GM12874 (cell line): ENCODE measurements at regions not wholly inside any gene's neighbourhood (a gene's known extent, or its start where the extent isn't known, plus 50 kb on each side); places are given as distances from the start of the nearest gene placed in this dataset.

Source experiments
- CTCF ChIP-seq: IDR thresholded peaks from 2 replicates; pipeline ENCODE4 v1.5.1; 2011; ENCODE audit warnings: low read depth, mild to moderate bottlenecking, control low read depth, low read length, moderate library complexity; ENCODE audit not compliant: insufficient read depth

- TF ChIP-seq CTCF, result no peak
These were observed 2011.9 kb upstream of the PCDH10 start for GRCh38 chr4:131137196-131137595.

GRCh38 chr4:131159261-131159660 lies 1989.8 kb upstream of the PCDH10 start:
- no peak for TF ChIP-seq CTCF

- no peak for TF ChIP-seq CTCF
These were observed 1956.8 kb upstream of the PCDH10 start for GRCh38 chr4:131192318-131192717.

GRCh38 chr4:131207589-131207988 lies 1941.5 kb upstream of the PCDH10 start:
- TF ChIP-seq CTCF, result no peak

- TF ChIP-seq CTCF, result no peak
These were observed 1900.8 kb upstream of the PCDH10 start for GRCh38 chr4:131248314-131248713.

GRCh38 chr4:131251321-131251720 lies 1897.8 kb upstream of the PCDH10 start:
- no peak for TF ChIP-seq CTCF

- no peak for TF ChIP-seq CTCF
These were observed 1891.9 kb upstream of the PCDH10 start for GRCh38 chr4:131257241-131257640.

- no peak for TF ChIP-seq CTCF
These were observed 1890.7 kb upstream of the PCDH10 start for GRCh38 chr4:131258361-131258760.
